ENCODE measurements at regions not wholly inside any gene's neighbourhood (a gene's known extent, or its start where the extent isn't known, plus 50 kb on each side); places are given as distances from the start of the nearest gene placed in this dataset.
"Not testable (repeated sequence)": the region's sequence is repeated elsewhere in the genome, so short reads cannot be mapped to it uniquely, and the experiment has no call there.

DNA sequence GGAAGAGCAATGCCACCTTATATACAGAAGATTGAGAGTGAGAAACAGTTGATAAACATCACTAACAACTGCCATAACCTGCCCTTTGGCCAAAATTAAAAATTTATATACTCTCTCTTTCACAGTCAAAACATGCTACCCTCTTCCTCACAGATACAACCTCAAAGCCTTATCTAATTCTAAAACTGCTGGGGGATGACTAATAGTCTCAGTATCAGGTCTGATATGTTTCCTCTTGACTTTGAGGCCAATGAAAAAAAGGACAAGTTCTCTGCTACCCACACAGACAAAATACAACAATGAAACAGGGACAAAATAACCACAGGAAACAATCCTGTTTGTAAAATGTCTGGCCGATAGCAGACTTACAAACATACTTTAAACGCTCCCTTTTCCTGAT, 485.6 kb upstream of the NUDT12 start:
- DNase-seq (no peak), FAIRE-seq (no peak)
- H3K27ac ChIP-seq (ENCODE audit: low read depth in 2 of 2, low read length in 2 of 2) = no peak overlapping the region
- no peak overlapping the region for H3K4me3 ChIP-seq (ENCODE audit: low read length in 3 of 3)
- TF ChIP-seq, protein P1, sequence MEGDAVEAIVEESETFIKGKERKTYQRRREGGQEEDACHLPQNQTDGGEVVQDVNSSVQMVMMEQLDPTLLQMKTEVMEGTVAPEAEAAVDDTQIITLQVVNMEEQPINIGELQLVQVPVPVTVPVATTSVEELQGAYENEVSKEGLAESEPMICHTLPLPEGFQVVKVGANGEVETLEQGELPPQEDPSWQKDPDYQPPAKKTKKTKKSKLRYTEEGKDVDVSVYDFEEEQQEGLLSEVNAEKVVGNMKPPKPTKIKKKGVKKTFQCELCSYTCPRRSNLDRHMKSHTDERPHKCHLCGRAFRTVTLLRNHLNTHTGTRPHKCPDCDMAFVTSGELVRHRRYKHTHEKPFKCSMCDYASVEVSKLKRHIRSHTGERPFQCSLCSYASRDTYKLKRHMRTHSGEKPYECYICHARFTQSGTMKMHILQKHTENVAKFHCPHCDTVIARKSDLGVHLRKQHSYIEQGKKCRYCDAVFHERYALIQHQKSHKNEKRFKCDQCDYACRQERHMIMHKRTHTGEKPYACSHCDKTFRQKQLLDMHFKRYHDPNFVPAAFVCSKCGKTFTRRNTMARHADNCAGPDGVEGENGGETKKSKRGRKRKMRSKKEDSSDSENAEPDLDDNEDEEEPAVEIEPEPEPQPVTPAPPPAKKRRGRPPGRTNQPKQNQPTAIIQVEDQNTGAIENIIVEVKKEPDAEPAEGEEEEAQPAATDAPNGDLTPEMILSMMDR (IDR thresholded peaks at IDR 0.05; ENCODE audit: borderline replicate concordance, extremely low read depth, insufficient read depth) = no peak
- H3K27me3 ChIP-seq (ENCODE audit: control insufficient read depth, insufficient read depth, low read length) = no peaks in the 10 kb centered on the region
- intact Hi-C loops (cut with DNase I) = no loop called here
- H3K36me3 ChIP-seq (ENCODE audit: control insufficient read depth in 2 of 3, insufficient read depth in 3 of 3, low read length in 3 of 3) = no peaks in the 10 kb centered on the region
- H3K9me3 ChIP-seq (ENCODE audit: control insufficient read depth in 2 of 3, insufficient read depth in 1 of 3, low read length in 3 of 3) = no peaks in the 10 kb centered on the region
- no peak overlapping the region for H3K9ac ChIP-seq (ENCODE audit: low read length in 3 of 3)
- no peaks in the 10 kb centered on the region for H3K4me1 ChIP-seq (ENCODE audit: control insufficient read depth in 2 of 3, insufficient read depth in 2 of 3, low read depth in 1 of 3, low read length in 3 of 3)

DNA sequence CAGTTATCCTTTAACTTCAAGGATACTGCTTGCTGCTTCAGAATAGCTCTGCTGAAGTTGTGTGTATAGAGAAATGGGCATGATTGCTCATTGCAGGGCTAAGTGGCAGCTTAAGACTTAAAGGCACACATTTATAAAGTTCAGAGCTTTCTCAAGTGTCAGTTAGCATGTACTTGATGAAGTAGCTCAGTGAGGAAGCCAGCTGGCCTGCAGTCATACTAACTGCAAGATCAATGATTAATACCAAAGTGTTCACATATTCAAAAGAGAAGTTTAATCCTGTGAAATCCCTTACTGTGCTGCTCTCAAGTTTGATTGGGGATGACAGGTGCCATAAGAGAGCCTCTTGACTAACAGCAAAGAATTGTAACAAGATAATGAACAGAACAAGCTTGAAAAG, 483.4 kb upstream of the NUDT12 start:
- DNase-seq = no peak
- H3K9ac ChIP-seq (ENCODE audit: low read length in 3 of 3) = no peak overlapping the region
- intact Hi-C loops (cut with DNase I) = no loop called here
- FAIRE-seq = no peak
- H3K27me3 ChIP-seq (ENCODE audit: control insufficient read depth, insufficient read depth, low read length) = no peaks in the 10 kb centered on the region
- no peaks in the 10 kb centered on the region for H3K4me1 ChIP-seq (ENCODE audit: control insufficient read depth in 2 of 3, insufficient read depth in 2 of 3, low read depth in 1 of 3, low read length in 3 of 3)
- TF ChIP-seq, protein P1 (IDR thresholded peaks at IDR 0.05; ENCODE audit: borderline replicate concordance, extremely low read depth, insufficient read depth) = no peak
- no peaks in the 10 kb centered on the region for H3K36me3 ChIP-seq (ENCODE audit: control insufficient read depth in 2 of 3, insufficient read depth in 3 of 3, low read length in 3 of 3)
- peaks cover 0 to 2% (median 0%) of the 10 kb centered on the region in 3 donors for H3K9me3 ChIP-seq (ENCODE audit: control insufficient read depth in 2 of 3, insufficient read depth in 1 of 3, low read length in 3 of 3)
- H3K27ac ChIP-seq (ENCODE audit: low read depth in 2 of 2, low read length in 2 of 2) = no peak overlapping the region
- no peak overlapping the region for H3K4me3 ChIP-seq (ENCODE audit: low read length in 3 of 3)

DNA sequence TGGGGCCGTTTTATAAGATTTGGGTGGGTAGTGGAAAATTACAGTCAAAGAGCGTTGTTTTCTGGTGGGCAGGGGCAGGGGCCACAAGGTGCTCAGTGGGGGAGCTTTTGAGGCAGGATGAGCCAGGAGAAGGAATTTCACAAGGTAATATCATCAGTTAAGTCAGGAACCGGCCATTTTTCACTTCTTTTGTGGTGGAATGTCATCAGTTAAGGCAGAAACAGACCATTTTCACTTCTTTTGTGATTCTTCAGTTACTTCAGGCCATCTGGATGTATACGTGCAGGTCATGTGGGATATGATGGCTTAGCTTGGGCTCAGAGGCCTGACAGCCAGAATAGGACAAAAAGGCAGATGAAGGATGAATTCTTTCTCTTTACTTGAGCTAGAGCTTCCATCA, 477.3 kb upstream of the NUDT12 start:
- H3K36me3 ChIP-seq (ENCODE audit: control insufficient read depth in 2 of 3, insufficient read depth in 3 of 3, low read length in 3 of 3); H3K27ac ChIP-seq (ENCODE audit: low read depth in 2 of 2, low read length in 2 of 2); H3K4me1 ChIP-seq (ENCODE audit: control insufficient read depth in 2 of 3, insufficient read depth in 2 of 3, low read depth in 1 of 3, low read length in 3 of 3); H3K9ac ChIP-seq (ENCODE audit: low read length in 3 of 3); H3K4me3 ChIP-seq (ENCODE audit: low read length in 3 of 3); FAIRE-seq; intact Hi-C loops (cut with DNase I); DNase-seq; H3K27me3 ChIP-seq (ENCODE audit: control insufficient read depth, insufficient read depth, low read length); H3K9me3 ChIP-seq (ENCODE audit: control insufficient read depth in 2 of 3, insufficient read depth in 1 of 3, low read length in 3 of 3): not testable (repeated sequence)

DNA sequence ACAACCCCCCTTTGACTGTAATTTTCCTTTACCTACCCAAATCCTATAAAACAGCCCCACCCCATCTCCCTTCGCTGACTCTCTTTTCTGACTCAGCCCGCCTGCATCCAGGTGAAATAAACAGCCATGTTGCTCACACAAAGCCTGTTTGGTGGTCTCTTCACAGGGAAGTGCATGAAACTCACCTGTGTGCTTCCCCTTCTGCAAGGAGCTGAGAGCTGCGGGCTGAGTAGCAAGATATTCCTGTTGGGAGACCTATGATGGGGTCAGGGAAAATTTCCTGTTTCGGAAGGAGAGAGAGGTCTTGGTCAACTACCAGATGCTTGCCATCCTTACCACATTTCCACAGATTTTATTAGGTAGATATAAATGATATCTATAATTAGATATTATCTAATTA, 474.5 kb upstream of the NUDT12 start:
- intact Hi-C loops (cut with DNase I); H3K27ac ChIP-seq (ENCODE audit: low read depth in 2 of 2, low read length in 2 of 2); H3K36me3 ChIP-seq (ENCODE audit: control insufficient read depth in 2 of 3, insufficient read depth in 3 of 3, low read length in 3 of 3); FAIRE-seq; H3K9ac ChIP-seq (ENCODE audit: low read length in 3 of 3); H3K4me3 ChIP-seq (ENCODE audit: low read length in 3 of 3); H3K9me3 ChIP-seq (ENCODE audit: control insufficient read depth in 2 of 3, insufficient read depth in 1 of 3, low read length in 3 of 3); H3K27me3 ChIP-seq (ENCODE audit: control insufficient read depth, insufficient read depth, low read length); H3K4me1 ChIP-seq (ENCODE audit: control insufficient read depth in 2 of 3, insufficient read depth in 2 of 3, low read depth in 1 of 3, low read length in 3 of 3); DNase-seq: not testable (repeated sequence)

DNA sequence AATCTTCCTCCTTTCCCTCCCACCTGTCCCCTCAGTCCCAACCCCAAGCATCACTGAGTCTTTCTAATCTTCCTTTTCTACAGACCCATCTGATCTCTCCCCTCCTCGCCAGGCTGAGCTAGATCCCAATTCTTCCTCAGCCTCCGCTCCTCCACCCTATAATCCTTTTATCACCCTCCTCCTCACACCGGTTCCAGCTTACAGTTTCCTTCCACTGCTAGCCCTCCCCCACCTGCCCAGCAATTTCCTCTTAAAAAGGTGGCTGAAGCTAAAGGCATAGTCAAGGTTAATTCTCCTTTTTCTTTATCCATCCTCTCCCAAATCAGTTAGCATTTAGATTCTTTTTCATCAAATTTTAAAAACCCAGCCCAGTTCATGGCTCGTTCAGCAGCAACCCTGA, 470.6 kb upstream of the NUDT12 start:
- FAIRE-seq; H3K9ac ChIP-seq (ENCODE audit: low read length in 3 of 3); H3K27ac ChIP-seq (ENCODE audit: low read depth in 2 of 2, low read length in 2 of 2); H3K27me3 ChIP-seq (ENCODE audit: control insufficient read depth, insufficient read depth, low read length); H3K4me1 ChIP-seq (ENCODE audit: control insufficient read depth in 2 of 3, insufficient read depth in 2 of 3, low read depth in 1 of 3, low read length in 3 of 3); H3K36me3 ChIP-seq (ENCODE audit: control insufficient read depth in 2 of 3, insufficient read depth in 3 of 3, low read length in 3 of 3); H3K9me3 ChIP-seq (ENCODE audit: control insufficient read depth in 2 of 3, insufficient read depth in 1 of 3, low read length in 3 of 3); DNase-seq; H3K4me3 ChIP-seq (ENCODE audit: low read length in 3 of 3); intact Hi-C loops (cut with DNase I): not testable (repeated sequence)
